ENCODE measurements at regions not wholly inside any gene's neighbourhood (a gene's known extent, or its start where the extent isn't known, plus 50 kb on each side); places are given as distances from the start of the nearest gene placed in this dataset.

DNA sequence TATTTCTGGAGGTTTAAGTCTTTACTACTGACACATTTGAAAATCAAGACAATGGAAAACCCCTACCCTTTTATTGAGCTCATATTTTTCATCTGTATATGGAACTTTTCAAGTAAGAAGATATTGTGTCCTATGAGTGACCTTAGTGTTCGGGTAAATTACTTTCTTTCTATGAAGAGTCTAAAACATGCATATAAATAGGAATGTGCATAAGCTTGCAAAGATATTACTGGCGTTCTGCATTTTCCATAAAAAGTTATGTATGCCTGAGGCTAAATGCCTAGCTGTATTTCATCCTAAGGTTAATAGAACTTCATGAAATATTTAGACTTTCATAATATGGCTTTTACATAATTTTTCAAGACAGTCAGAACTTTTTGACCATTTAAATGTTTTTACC is 495.8 kb upstream of the ADAMTS5 start:
- TF ChIP-seq EZH2 (IDR thresholded peaks at IDR 0.05; ENCODE audit: borderline replicate concordance, low read depth, low read length, severe bottlenecking), result no peak
- TF ChIP-seq, protein P1, sequence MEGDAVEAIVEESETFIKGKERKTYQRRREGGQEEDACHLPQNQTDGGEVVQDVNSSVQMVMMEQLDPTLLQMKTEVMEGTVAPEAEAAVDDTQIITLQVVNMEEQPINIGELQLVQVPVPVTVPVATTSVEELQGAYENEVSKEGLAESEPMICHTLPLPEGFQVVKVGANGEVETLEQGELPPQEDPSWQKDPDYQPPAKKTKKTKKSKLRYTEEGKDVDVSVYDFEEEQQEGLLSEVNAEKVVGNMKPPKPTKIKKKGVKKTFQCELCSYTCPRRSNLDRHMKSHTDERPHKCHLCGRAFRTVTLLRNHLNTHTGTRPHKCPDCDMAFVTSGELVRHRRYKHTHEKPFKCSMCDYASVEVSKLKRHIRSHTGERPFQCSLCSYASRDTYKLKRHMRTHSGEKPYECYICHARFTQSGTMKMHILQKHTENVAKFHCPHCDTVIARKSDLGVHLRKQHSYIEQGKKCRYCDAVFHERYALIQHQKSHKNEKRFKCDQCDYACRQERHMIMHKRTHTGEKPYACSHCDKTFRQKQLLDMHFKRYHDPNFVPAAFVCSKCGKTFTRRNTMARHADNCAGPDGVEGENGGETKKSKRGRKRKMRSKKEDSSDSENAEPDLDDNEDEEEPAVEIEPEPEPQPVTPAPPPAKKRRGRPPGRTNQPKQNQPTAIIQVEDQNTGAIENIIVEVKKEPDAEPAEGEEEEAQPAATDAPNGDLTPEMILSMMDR (IDR thresholded peaks at IDR 0.05; ENCODE audit: borderline replicate concordance, extremely low read depth, low read length, poor library complexity, severe bottlenecking), result no peak
